ENCODE measurements at regions not wholly inside any gene's neighbourhood (a gene's known extent, or its start where the extent isn't known, plus 50 kb on each side); places are given as distances from the start of the nearest gene placed in this dataset.
A peak's percentile ranks its signal among the peaks of the same experiment; 100 is the strongest.

GRCh38 chr1:106952776-106953175 is 103.7 kb upstream of the PRMT6 start:
- DNase-seq (ENCODE audit: low read depth): peak; percentile 22
- TF ChIP-seq, protein P1, sequence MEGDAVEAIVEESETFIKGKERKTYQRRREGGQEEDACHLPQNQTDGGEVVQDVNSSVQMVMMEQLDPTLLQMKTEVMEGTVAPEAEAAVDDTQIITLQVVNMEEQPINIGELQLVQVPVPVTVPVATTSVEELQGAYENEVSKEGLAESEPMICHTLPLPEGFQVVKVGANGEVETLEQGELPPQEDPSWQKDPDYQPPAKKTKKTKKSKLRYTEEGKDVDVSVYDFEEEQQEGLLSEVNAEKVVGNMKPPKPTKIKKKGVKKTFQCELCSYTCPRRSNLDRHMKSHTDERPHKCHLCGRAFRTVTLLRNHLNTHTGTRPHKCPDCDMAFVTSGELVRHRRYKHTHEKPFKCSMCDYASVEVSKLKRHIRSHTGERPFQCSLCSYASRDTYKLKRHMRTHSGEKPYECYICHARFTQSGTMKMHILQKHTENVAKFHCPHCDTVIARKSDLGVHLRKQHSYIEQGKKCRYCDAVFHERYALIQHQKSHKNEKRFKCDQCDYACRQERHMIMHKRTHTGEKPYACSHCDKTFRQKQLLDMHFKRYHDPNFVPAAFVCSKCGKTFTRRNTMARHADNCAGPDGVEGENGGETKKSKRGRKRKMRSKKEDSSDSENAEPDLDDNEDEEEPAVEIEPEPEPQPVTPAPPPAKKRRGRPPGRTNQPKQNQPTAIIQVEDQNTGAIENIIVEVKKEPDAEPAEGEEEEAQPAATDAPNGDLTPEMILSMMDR (conservative IDR thresholded peaks at IDR 0.05; ENCODE audit: low read depth, low read length): no peak
- no peak overlapping the region for H3K4me3 ChIP-seq (ENCODE audit: low read depth, low read length)

DNA sequence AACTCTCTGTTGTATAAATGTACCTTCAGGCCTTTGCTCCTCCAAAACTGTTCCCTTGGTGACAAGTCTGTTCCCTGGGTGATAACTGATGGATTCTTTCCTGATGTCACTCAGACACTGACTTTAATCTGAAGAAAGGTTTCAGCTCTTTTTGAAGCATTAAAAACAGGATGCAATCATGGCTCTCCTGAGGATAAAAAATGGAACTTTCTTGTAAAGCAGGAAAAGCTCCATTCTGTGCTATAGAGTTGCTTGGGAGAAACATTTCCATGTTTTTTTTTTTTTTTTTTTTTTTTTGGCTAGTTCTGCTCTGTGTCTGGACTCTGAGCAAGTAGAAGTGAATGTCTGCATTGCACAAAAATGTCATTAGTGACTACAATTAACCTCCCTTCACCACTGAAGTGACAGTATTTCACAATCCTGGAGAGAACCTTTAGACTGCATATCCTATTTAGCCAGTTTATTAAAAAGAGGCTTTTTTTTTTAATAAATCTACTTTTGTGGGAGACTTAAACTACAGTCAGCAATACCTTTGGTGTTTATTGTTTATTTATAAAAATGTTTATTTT is 101.7 kb upstream of the PRMT6 start:
- peak; percentile 32 for DNase-seq (ENCODE audit: low read depth)
- TF ChIP-seq, protein P1 (conservative IDR thresholded peaks at IDR 0.05; ENCODE audit: low read depth, low read length): no peak
- no peak overlapping the region for H3K4me3 ChIP-seq (ENCODE audit: low read depth, low read length)

- H3K4me3 ChIP-seq (ENCODE audit: low read depth, low read length): no peak overlapping the region
- no peak for DNase-seq (ENCODE audit: low read depth)
- TF ChIP-seq, protein P1 (conservative IDR thresholded peaks at IDR 0.05; ENCODE audit: low read depth, low read length): no peak
Observed at GRCh38 chr1:106956721-106957120, 99.8 kb upstream of the PRMT6 start.

- DNase-seq (ENCODE audit: low read depth): no peak
- H3K4me3 ChIP-seq (ENCODE audit: low read depth, low read length): no peak overlapping the region
- TF ChIP-seq, protein P1 (conservative IDR thresholded peaks at IDR 0.05; ENCODE audit: low read depth, low read length): peak; percentile 20
Observed at GRCh38 chr1:106957795-106958194, 98.7 kb upstream of the PRMT6 start.

- DNase-seq (ENCODE audit: low read depth): no peak
- no peak overlapping the region for H3K4me3 ChIP-seq (ENCODE audit: low read depth, low read length)
- TF ChIP-seq, protein P1 (conservative IDR thresholded peaks at IDR 0.05; ENCODE audit: low read depth, low read length): no peak
Observed at GRCh38 chr1:106960412-106960811, 96.1 kb upstream of the PRMT6 start.

GRCh38 chr1:106961646-106962045 is 94.8 kb upstream of the PRMT6 start:
- no peak overlapping the region for H3K4me3 ChIP-seq (ENCODE audit: low read depth, low read length)
- TF ChIP-seq, protein P1 (conservative IDR thresholded peaks at IDR 0.05; ENCODE audit: low read depth, low read length): no peak
- DNase-seq (ENCODE audit: low read depth): no peak

DNA sequence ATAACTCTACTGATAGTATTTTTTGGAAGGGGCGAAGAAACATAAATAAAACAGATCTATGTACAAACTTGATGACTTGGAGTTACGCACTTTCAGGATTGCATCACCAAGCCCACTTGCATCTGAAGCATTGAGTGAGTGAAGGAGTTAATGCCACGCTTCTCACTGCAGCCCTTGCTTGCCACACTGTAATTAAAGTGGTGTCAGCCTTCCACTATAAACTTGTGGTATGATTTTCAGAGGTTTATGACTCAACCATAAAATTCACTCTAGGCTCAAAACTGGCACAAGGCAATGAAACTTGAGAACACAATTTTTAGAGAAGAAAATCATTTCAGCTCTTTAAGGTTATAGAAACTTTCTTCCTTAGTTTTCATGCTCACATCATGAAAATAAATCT is 93.9 kb upstream of the PRMT6 start:
- TF ChIP-seq, protein P1 (conservative IDR thresholded peaks at IDR 0.05; ENCODE audit: low read depth, low read length): no peak
- DNase-seq (ENCODE audit: low read depth): no peak
- no peak overlapping the region for H3K4me3 ChIP-seq (ENCODE audit: low read depth, low read length)
